ENCODE measurements at regions not wholly inside any gene's neighbourhood (a gene's known extent, or its start where the extent isn't known, plus 50 kb on each side); places are given as distances from the start of the nearest gene placed in this dataset.

GRCh38 chr6:163964789-163965188, 550.3 kb downstream of the QKI start:
- peaks cover 0 to 5% (median 0%) of the 10 kb centered on the region in 4 donors for H3K4me1 ChIP-seq

GRCh38 chr6:163963205-163964120, 548.9 kb downstream of the QKI start:
- H3K27ac ChIP-seq = no peak overlapping the region
- H3K4me1 ChIP-seq = peaks cover 0 to 16% (median 0%) of the 10 kb centered on the region in 4 donors
- TF ChIP-seq EP300 (IDR thresholded peaks at IDR 0.05) = no peak
- H3K27me3 ChIP-seq = no peaks in the 10 kb centered on the region
- DNase-seq (ENCODE audit: low spot score in 2 of 2) = no peak
- H3K36me3 ChIP-seq = no peaks in the 10 kb centered on the region
- H3K4me3 ChIP-seq = no peak overlapping the region
- no peaks in the 10 kb centered on the region for H3K9me3 ChIP-seq
- WGBS, 2 donors = 87 to 90% methylated on average over 23 of the region's 23 CpGs

More at GRCh38 chr6:163964789-163965188, 550.3 kb downstream of the QKI start:
- no peak for TF ChIP-seq EP300 (IDR thresholded peaks at IDR 0.05)
- TF ChIP-seq POLR2A (IDR thresholded peaks at IDR 0.05) = no peak
- no peak for TF ChIP-seq CTCF (IDR thresholded peaks at IDR 0.05)
- no peaks in the 10 kb centered on the region for H3K9me3 ChIP-seq
- 69 to 73% methylated on average over 6 of the region's 6 CpGs for WGBS, 2 donors
- no peak overlapping the region for H3K27ac ChIP-seq
- no peaks in the 10 kb centered on the region for H3K36me3 ChIP-seq
- no peak for DNase-seq (ENCODE audit: low spot score in 2 of 2)
- H3K4me3 ChIP-seq = no peak overlapping the region
- no peaks in the 10 kb centered on the region for H3K27me3 ChIP-seq

GRCh38 chr6:163962627-163963117, 548.2 kb downstream of the QKI start:
- H3K36me3 ChIP-seq = no peaks in the 10 kb centered on the region
- no peaks in the 10 kb centered on the region for H3K27me3 ChIP-seq
- H3K27ac ChIP-seq = no peak overlapping the region
- no peak overlapping the region for H3K4me3 ChIP-seq
- no peak for DNase-seq (ENCODE audit: low spot score in 2 of 2)
- peaks cover 0 to 22% (median 0%) of the 10 kb centered on the region in 4 donors for H3K4me1 ChIP-seq
- H3K9me3 ChIP-seq = no peaks in the 10 kb centered on the region
- TF ChIP-seq POLR2A (IDR thresholded peaks at IDR 0.05) = no peak
- no peak for TF ChIP-seq EP300 (IDR thresholded peaks at IDR 0.05)
- no peak for TF ChIP-seq CTCF (IDR thresholded peaks at IDR 0.05)
- WGBS, 2 donors = 88 to 94% methylated on average over 13 of the region's 13 CpGs

GRCh38 chr6:163960128-163960527, 545.6 kb downstream of the QKI start:
- no peaks in the 10 kb centered on the region for H3K27me3 ChIP-seq
- WGBS, 2 donors = 70 to 73% methylated on average over 10 of the region's 10 CpGs
- no peaks in the 10 kb centered on the region for H3K9me3 ChIP-seq
- H3K4me3 ChIP-seq = no peak overlapping the region
- peaks cover 0 to 42% (median 0%) of the 10 kb centered on the region in 4 donors for H3K4me1 ChIP-seq
- no peaks in the 10 kb centered on the region for H3K36me3 ChIP-seq
- TF ChIP-seq POLR2A (IDR thresholded peaks at IDR 0.05) = no peak
- no peak for TF ChIP-seq EP300 (IDR thresholded peaks at IDR 0.05)
- no peak for TF ChIP-seq CTCF (IDR thresholded peaks at IDR 0.05)
- no peak overlapping the region for H3K27ac ChIP-seq
- DNase-seq (ENCODE audit: low spot score in 2 of 2) = no peak

GRCh38 chr6:163958646-163959045, 544.1 kb downstream of the QKI start:
- TF ChIP-seq CTCF (IDR thresholded peaks at IDR 0.05) = no peak
- no peak for TF ChIP-seq POLR2A (IDR thresholded peaks at IDR 0.05)
- TF ChIP-seq EP300 (IDR thresholded peaks at IDR 0.05) = no peak
- H3K27ac ChIP-seq = peak overlapping the region in 2 of 4 donors; percentile 15 to 50
- H3K27me3 ChIP-seq = no peaks in the 10 kb centered on the region
- H3K9me3 ChIP-seq = no peaks in the 10 kb centered on the region
- no peaks in the 10 kb centered on the region for H3K36me3 ChIP-seq
- no peak overlapping the region for H3K4me3 ChIP-seq
- no peak for DNase-seq (ENCODE audit: low spot score in 2 of 2)
- WGBS, 2 donors = 43 to 51% methylated on average over 3 of the region's 3 CpGs
- peaks cover 0 to 54% (median 0%) of the 10 kb centered on the region in 4 donors for H3K4me1 ChIP-seq

Data from tibial nerve (tissue), 4 donors.